ENCODE measurements at regions not wholly inside any gene's neighbourhood (a gene's known extent, or its start where the extent isn't known, plus 50 kb on each side); places are given as distances from the start of the nearest gene placed in this dataset.

- WGBS, 2 donors: 86 to 88% methylated on average over 3 of the region's 3 CpGs
- Histone ChIP-seq H3K4me1 (no peaks in the 10 kb centered on the region), H3K27ac (no peak overlapping the region), H3K36me3 (no peaks in the 10 kb centered on the region), H3K27me3 (no peaks in the 10 kb centered on the region), H3K9me3 (no peaks in the 10 kb centered on the region), H3K4me3 (no peak overlapping the region)
- DNase-seq (ENCODE audit: low spot score in 2 of 2): no peak
- TF ChIP-seq POLR2A (IDR thresholded peaks at IDR 0.05) (no peak), CTCF (IDR thresholded peaks at IDR 0.05) (no peak), EP300 (IDR thresholded peaks at IDR 0.05) (no peak)
Measured at GRCh38 chr12:65592416-65592815, 231.9 kb upstream of the HMGA2 start.

DNA sequence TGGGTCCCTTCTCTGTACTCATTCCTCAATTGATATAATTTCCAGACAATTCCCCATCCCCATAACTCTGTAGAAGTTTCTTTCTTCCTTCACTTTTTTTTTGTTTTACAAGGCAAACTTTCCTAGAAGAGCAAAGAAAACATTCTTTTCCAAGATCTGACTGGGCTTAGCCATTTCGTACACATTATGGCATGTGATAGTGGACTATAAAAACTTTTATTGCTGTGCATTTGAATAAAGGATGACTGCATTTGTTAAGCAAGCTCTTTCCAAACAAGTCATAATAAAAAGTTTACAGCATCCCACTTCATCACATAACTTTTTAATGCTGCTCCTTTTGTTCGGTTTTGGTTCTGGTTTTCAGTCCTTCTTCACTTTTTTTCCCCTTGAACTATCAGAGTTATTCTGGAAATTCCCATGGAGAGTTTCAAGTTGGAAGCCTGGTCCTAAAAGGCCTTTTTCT, 231.0 kb upstream of the HMGA2 start:
- Histone ChIP-seq H3K4me1 (no peaks in the 10 kb centered on the region), H3K27me3 (no peaks in the 10 kb centered on the region), H3K27ac (no peak overlapping the region), H3K9me3 (no peaks in the 10 kb centered on the region), H3K4me3 (no peak overlapping the region), H3K36me3 (no peaks in the 10 kb centered on the region)
- 48 to 51% methylated on average over 2 of the region's 2 CpGs for WGBS, 2 donors
- TF ChIP-seq POLR2A (IDR thresholded peaks at IDR 0.05) (no peak), CTCF (IDR thresholded peaks at IDR 0.05) (no peak), EP300 (IDR thresholded peaks at IDR 0.05) (no peak)
- DNase-seq (ENCODE audit: low spot score in 2 of 2): no peak

DNA sequence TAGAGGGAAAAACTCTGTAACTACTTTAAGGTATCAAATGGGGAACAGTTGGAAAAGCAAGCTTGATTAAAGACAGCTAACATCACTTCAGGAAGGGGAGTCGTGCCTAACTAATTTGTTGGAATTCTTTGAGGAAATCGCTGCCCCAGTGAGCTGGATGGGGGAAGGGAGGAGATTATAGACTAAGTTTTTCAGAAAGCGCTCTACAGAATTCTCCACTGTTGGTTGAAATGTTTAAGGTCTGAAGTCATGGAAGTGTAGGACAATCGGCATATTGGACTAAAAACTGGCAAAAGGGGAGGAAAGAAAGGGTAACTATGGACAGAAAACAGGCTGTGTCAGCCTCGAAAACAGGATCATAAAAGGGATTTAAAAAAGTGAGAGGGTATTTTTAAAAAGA, 229.9 kb upstream of the HMGA2 start:
- no peaks in the 10 kb centered on the region for H3K4me1 ChIP-seq
- TF ChIP-seq POLR2A (IDR thresholded peaks at IDR 0.05) (no peak), CTCF (IDR thresholded peaks at IDR 0.05) (no peak), EP300 (IDR thresholded peaks at IDR 0.05) (no peak)
- DNase-seq (ENCODE audit: low spot score in 2 of 2): no peak
- no peaks in the 10 kb centered on the region for H3K36me3 ChIP-seq
- H3K4me3 ChIP-seq: no peak overlapping the region
- no peaks in the 10 kb centered on the region for H3K9me3 ChIP-seq
- 28 to 29% methylated on average over 5 of the region's 5 CpGs for WGBS, 2 donors
- H3K27ac ChIP-seq: peak overlapping the region in 1 of 4 donors; percentile 31
- H3K27me3 ChIP-seq: no peaks in the 10 kb centered on the region

- H3K4me3 ChIP-seq: no peak overlapping the region
- peak overlapping the region in 1 of 4 donors; percentile 31 for H3K27ac ChIP-seq
- H3K36me3 ChIP-seq: no peaks in the 10 kb centered on the region
- DNase-seq (ENCODE audit: low spot score in 2 of 2): no peak
- WGBS, 2 donors: 87% methylated on average over 8 of the region's 8 CpGs
- H3K27me3 ChIP-seq: no peaks in the 10 kb centered on the region
- TF ChIP-seq CTCF (IDR thresholded peaks at IDR 0.05): no peak
- H3K9me3 ChIP-seq: no peaks in the 10 kb centered on the region
- H3K4me1 ChIP-seq: no peaks in the 10 kb centered on the region
Measured at GRCh38 chr12:65595016-65595560, 229.2 kb upstream of the HMGA2 start.

GRCh38 chr12:65596514-65597091, 227.7 kb upstream of the HMGA2 start:
- Histone ChIP-seq H3K4me1 (no peaks in the 10 kb centered on the region), H3K9me3 (no peaks in the 10 kb centered on the region), H3K4me3 (no peak overlapping the region), H3K27ac (no peak overlapping the region), H3K36me3 (no peaks in the 10 kb centered on the region), H3K27me3 (no peaks in the 10 kb centered on the region)
- WGBS, 2 donors: 79 to 83% methylated on average over 3 of the region's 3 CpGs
- DNase-seq (ENCODE audit: low spot score in 2 of 2): no peak
- no peak for TF ChIP-seq POLR2A (IDR thresholded peaks at IDR 0.05)
- no peak for TF ChIP-seq EP300 (IDR thresholded peaks at IDR 0.05)
- no peak for TF ChIP-seq CTCF (IDR thresholded peaks at IDR 0.05)
